ENCODE measurements at regions not wholly inside any gene's neighbourhood (a gene's known extent, or its start where the extent isn't known, plus 50 kb on each side); places are given as distances from the start of the nearest gene placed in this dataset.

DNA sequence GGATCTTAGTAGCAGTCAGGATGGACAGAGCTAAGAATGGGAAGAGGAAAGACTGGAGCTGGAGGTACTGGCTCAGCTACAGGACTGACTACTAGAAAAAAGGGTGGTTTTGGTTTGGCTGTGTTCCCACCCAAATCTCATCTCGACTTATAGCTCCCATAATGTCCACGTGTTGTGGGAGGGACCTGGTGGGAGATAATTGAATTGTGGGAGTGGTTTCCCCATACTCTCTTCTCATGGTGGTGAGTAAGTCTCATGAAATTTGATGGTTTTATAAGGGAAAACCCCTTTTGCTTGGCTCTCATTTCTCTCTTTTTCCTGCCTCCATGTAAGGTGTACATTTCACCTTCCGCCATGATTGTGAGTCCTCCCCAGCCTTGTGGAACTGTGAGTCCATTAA, 466.5 kb upstream of the DEPDC1 start:
- no peak for DNase-seq (ENCODE audit: low spot score)

DNA sequence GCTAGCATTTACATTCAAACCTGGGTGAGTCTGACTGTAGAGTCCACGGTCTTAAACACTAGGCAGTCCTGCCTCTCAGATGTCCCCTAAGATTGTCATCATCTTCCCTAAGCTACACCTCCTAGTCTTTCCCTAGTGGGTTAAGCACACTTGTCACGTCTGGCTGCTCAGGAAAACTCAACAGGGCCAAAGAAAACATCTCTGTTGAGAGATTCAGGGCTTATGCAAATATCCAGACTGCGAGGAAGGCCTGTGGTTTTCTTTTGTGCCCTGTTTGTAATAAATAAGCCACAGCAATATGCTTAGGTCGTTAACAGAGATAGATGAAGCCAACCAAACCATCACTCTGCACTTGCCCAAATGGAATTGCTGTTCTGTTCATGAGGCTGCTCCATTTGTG, 472.6 kb upstream of the DEPDC1 start:
- DNase-seq (ENCODE audit: low spot score): no peak

DNA sequence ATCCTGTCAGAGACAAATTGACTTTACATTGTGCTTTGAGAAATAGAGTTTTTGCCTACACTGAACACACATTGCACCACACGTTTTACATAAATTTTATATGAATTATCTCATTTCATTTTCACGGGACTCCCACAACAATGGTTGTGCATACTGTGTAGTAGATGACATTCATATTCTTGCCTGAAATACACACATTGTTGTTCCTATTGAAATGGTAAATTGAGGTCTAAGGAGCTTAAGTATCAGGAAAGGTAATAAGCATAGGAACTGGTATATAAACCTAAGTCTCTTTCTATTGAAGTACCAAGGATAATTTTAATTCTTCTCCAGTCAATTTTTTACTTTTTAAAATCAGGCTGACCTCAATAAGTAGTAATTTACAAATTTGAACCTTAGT, 473.7 kb upstream of the DEPDC1 start:
- DNase-seq (ENCODE audit: low spot score): no peak

DNA sequence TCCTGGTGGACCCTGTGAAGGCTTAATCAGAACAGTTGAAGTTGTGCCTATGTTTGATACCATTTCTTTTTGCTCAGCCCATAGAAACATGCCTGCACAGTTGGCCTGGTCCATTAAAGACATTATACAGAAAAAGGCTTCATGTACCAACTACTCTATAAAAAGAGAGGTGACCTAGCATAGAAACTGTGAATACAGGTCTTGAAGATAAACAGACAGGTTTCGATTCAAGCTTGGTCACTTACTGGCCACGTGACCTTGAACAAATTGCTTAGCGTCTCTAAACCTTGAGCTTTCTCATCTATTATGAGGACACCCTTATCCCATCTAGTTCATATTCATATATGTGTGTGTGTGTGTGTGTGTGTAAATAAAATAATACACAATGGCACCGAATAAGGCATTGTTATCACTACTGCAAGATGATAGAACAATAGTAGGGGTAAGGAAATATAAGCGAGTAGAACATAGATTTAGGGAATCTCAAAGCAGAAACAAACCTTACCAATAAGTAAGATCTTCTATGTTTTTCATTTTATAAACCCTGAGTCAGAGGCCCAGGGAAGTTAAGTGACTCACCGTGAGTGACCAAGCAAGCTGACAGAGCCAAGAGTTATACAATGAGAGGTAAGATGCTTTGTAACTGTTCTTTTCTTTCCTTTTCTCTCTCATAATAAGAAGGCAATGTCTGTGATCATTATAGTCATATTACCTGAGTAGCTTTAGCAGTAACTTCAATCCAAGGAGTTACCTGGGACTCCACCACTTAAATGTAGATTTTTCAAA, 476.8 kb upstream of the DEPDC1 start:
- DNase-seq (ENCODE audit: low spot score): peak; percentile 21

DNA sequence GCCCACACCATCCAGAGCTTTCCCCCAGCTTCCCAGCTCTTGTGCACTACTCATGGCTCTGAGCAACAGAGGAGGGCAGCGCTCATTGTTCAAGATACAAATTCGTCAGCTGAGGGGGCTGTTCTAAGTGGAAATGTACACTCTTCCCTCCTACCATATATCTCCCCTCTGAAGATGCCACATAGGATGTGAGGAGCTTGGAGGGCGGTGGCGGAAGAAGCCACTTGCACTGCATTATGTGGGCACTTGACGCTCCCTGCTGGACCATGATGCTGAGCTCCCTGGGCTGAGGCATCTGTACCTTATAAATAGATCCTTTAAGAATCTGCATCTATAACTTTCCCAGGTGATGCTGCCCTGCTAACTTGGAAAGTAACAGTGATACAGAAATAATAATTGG, 477.6 kb upstream of the DEPDC1 start:
- no peak for DNase-seq (ENCODE audit: low spot score)

DNA sequence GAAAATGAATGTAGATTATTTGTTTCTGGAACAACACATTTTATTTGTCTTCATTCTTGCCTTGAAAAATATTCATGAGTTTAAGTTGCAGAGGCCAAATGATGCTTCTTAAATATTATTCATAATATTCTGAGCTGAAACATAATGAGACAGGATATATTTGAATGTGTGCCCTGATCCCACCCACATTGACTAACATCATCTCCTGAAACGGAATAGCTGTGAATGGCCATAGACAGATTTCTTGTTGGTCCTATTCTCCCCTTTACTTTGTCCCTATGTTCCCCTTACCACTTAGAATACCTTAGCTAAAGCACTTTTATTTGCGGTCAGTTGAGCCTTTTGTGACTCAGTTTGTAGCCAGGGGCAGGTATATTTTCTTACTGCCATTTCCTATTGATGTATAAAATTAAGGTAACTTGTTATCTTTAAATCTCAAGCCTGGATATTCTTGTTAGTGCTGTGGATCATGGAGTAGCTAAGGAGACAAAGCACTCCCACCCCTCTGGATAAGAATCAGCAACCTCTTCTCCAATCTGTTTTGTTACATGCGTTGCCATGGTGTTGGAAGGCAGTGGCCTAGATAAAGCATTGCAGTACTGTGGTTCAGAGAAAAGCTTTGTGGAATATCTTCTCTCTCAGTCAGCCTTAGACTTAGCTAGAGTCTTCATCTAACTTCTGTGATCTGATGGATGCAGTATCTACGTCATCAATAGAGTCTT, 478.5 kb upstream of the DEPDC1 start:
- no peak for DNase-seq (ENCODE audit: low spot score)

DNA sequence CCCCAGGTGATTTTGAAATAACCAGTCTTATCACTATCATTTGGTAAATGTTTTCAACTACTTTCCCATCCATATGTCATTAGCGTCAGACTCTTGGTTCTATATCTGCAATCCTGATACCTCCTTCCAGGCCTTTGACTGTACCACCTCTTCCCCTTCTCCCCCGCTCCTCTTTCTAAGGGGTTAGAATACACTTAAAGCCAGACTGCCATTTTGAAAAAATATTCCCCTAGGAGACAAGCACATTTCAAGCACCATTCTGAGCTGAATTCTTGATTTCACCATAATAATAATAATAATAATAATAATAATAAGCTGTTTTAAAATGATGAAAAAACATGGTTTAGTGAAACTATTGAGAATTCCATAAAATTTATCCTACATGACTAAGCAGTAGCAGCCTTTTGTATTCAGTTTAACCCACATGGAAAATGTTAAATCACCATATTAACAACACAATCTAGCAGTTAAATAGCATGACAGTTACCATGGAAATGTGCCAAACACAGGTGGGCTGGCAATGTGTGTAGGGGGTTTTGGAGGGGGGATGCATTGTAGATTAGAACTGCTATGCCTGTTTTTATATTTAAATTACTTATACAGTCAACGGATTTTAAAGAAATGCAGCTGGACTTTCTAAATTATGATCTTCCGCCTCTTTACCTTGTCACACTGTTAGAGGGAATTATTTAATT, 480.2 kb upstream of the DEPDC1 start:
- DNase-seq (ENCODE audit: low spot score): no peak

DNA sequence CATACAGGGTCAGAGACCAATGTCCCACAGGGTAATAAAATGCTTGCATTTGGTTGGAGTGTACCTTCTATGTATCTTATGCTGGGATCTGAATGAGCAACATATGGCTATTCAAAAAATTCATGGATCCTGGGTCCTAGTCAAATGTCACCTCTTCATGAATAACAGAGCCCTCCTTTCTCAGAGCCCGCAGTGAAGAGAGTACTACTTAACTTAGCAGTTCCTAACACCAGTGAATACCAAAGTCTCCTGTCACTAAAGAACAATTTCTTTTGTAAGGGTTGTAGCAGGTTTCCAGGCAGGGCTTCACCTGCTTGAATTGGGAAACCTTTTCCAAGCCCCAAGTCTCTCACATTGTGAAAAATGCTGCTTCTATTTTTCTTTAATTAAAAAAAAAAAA, 483.0 kb upstream of the DEPDC1 start:
- no peak for DNase-seq (ENCODE audit: low spot score)

DNA sequence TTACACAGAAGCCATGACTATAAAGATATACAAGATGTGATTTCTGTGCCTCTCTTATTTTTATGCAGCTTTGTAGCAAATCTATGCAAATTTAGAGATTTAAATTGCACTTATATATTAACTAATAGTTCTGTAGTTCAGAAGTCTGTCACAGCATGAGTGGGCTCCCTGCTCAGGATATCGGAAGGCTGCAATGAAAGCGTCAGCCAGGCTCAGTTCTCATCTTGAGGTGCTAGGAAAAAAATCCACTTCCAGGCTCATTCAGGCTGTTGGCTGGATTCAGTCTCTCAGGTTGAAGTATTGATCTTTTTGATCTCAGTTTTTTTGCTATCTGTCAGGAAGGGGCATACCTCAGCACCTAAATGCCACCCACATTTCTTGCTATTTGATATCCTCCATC, 487.4 kb upstream of the DEPDC1 start:
- no peak for DNase-seq (ENCODE audit: low spot score)

DNA sequence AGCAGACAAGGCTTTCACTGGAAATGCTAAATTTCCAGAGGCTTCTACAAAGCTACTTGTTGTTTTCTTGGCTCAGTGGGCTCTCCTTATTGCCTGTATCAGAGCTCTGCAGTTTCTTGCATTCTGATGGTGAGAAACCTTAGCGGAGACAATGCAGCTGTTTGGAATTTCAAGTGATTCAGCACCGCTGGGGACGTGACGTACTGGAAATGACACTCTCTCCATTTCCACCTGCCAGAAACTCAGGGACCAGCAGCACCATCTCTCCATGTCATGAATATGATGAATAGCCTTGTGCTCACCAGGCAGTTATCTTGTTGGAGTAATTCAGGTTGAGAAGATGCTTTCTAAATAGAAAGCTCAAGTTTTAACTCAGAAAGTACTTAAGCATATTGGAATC, 497.2 kb upstream of the DEPDC1 start:
- DNase-seq (ENCODE audit: low spot score): no peak

DNA sequence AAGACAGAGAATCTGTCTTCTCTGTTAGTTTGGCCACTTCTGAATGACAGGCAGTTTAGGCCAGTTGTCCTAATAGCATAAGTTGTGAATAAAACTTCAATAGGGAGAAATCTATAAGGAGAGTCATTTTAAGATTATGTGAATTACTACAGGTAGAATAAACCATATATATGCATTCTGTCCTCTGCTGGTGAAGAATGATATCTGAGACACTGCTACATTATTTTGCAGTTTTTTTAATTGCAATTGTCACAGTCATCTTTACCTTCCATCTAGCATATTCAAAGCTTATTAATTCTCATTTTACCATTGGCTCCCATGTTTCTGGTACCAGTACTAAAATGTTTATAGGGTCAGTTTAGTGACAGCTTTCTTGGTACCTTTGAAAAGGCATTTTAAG, 519.6 kb upstream of the DEPDC1 start:
- DNase-seq (ENCODE audit: low spot score): no peak

DNA sequence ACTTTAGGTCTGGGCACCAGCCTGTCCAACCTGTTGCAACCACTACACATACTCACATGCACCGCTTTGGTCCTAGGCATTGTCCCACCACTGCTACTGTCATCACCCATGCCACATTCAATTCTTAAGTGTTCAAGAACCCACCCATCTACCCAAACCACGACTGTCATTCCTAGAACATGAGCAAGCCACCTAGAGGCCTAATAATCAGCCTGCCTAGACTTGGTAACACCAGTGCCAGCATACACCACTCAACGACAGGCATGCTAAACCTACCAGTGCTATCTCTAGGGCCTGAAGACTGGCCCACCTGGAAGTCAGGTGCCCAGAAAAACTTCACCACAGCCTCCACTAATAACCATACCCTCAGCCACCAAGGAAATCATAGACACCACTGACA, 532.8 kb upstream of the DEPDC1 start:
- no peak for DNase-seq (ENCODE audit: low spot score)

DNA sequence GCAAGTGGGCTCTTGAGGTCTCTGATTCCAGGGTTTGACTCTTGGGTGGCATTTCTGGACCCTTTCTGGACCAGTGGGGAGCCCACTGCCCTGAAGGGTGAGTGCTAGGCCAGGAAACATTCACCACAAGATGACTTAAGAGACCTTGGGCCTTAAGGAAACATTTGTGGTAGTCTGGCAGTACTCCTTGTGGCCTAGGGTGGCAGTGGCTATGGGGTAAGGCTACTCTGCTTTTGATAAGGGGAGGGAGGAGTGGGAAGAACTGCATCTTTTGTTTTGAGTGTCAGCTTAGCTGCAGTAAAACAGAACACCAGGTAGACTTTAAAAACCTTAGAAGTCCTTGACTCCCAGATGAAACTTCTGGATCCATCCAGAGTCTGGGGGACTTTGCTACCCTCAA, 529.3 kb upstream of the LRRC7 start:
- no peak for DNase-seq (ENCODE audit: low spot score)

DNA sequence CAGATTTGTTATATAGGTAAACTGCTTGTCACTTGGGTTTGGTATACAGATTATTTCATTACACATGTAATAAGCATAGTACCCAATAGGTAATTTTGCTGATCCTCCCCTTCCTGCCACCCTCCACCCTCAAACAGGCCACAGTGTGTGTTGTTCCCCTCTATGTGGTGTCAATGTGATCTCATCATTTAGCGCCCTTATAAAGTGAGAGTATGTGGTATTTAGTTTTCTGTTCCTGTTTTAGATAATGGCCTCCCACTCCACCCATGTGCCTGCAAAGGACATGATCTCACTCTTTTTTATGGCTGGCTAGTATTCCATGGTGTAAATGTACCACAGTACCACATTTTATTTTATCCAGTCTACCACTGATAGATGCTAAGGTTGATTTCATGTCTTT, 522.1 kb upstream of the LRRC7 start:
- no peak for DNase-seq (ENCODE audit: low spot score)

DNA sequence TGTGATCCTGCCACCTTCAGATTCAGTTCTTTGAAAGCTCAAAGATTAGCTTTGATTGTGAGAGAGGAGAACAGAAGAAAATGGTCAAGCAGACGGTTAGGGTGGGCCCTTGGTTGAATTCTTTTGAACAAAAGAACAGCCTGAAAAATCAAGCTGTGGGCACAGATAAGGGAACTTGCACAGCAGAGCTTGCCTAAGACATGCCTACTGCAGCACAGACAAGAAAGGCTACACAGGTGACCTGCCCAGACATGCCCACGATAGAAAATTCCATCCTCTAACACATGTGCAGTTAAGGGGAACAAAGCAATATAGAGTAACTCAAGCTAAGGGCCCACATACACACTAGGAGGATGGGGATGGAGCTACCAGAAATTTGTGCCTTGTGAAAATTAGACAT, 512.5 kb upstream of the LRRC7 start:
- DNase-seq (ENCODE audit: low spot score): no peak

DNA sequence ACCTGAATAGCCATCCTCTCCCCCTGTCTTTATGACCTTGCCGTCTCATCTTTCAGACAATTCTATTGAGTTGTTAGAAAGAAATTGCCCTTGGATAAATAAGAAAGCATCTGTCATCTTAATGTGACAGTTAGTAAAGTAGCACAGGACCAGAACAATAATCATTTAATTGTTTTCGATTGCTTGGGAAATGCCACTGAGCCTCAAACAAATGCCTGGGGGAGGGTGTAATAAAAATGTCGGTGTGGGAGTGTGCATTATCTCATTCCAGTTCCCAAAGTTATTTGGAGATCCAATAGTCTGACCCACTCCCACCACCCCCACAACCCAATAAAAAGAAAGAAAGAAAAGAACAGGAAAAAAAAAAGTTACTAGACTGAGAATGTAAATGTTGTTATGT, 509.3 kb upstream of the LRRC7 start:
- no peak for DNase-seq (ENCODE audit: low spot score)

DNA sequence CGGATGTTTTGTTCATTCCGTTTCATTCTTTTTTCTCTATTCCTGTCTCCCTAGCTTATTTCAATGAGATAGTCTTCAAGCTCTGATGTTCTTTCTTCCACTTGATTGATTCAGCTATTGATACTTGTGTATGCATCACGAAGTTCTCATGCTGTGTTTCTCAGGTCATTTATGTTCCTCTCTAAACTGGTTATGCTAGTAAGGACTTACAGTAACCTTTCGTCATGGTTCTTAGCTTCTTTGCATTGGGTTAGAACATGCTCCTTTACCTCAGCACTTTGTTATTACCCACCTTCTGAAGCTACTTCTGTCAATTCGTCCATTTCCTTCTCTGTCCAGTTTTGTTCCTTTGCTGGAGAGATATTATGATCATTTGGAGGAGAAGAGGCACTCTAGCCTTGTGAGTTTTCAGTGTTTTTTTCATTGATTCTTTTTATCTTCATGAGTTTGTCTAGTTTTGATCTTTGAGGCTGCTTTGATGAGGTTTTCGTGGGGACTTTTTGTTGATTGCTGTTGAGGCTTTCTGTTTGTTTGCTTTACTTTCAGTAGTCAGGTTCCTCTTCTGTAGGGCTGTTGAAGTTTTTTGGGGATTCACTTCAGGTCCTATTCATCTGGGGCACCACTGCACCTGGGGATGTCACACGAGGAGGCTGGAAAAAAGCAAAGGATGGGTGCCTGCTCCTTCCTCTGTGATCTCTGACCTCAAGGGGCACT, 496.9 kb upstream of the LRRC7 start:
- no peak for DNase-seq (ENCODE audit: low spot score)

DNA sequence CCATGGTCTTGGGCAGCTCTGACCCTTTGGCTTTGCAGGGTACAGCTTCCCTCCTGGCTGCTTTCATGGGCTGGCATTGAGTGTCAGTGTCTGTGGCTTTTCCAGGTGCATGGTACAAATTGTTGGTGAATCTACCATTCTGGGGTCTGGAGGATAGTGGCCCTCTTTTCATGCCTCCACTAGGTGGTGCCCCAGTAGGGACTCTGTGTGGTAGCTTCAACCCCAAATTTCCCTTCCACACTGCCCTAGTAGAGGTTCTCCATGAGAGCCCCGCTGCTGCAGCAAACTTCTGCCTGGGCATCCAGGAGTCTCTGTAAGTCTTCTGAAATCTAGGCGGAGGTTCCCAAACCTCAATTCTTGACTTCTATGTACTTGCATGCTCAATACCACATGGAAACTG, 494.5 kb upstream of the LRRC7 start:
- DNase-seq (ENCODE audit: low spot score): no peak

DNA sequence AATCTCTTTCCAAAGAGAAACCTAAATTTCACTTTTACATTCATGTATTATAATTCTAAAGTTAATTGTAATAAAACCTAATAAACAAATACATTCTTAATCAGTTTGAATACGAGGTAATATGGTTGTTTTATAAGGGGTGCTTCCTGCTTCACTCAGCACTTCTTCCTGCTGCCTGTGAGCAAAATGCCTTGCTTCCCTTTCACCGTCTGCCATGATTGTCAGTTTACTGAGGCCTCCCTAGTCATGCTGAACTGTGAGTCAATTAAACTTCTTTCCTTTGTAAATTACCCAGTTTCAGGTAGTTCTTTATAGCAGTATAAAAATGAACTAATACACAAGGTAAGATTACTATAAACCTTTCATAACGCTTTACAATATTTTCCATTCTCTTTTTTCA, 491.1 kb upstream of the LRRC7 start:
- DNase-seq (ENCODE audit: low spot score): no peak

DNA sequence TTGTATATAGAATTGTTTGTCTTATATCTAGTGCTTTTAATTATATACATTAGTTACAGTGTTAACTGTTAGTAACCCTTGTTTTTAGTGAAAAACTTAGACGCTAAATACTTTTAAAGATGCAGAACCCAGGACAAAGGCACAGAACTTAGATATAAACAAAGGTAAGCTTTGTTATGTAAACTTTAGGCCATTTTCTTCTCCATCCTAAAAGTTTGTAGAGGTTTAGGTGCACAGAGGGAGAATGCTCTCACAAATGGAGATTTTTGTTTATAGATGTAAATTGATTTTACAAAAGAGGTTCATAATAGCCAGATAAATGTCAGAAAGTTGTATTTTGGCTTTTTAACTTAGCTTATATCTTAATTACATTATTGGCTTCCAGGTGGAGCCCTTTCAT, 490.5 kb upstream of the LRRC7 start:
- DNase-seq (ENCODE audit: low spot score): no peak

DNA sequence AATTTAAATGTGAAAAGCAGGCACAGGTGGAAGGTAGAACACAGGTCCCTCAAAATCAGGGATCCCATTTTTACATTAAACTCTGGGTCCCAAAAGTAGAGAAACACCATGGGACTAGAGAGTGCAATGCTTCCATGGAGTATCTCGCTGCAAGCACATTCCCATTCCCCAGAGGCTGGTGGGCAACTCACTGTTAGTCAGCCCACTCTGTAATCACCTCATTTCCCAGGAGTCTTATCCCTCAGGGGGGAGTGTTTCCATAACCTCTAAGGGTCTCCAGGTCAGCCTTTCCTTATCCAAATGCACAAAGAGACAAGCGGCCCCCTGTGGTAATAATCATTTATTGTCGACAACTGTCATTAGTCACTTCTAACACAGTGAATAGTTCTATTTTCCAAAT, 490.1 kb upstream of the LRRC7 start:
- DNase-seq (ENCODE audit: low spot score): no peak

DNA sequence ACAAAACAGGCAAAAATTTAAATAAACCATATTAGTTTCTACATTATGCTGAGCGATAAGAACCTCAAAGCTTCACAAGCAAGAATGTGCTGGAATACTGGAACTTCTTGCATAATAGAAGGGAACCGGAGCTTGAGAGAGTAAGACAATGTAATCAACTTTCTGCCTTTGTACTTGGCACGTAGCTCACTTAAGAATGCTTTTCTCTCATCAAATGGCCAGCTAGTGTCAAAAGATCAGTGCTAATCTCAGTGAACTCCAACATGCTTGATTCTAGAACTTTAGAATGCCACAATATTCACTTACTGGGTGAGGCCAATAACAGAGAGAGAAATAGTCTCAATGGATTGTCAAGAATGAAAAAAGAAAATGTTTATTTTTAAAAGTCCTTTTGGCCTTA, 486.1 kb upstream of the LRRC7 start:
- DNase-seq (ENCODE audit: low spot score): no peak

DNA sequence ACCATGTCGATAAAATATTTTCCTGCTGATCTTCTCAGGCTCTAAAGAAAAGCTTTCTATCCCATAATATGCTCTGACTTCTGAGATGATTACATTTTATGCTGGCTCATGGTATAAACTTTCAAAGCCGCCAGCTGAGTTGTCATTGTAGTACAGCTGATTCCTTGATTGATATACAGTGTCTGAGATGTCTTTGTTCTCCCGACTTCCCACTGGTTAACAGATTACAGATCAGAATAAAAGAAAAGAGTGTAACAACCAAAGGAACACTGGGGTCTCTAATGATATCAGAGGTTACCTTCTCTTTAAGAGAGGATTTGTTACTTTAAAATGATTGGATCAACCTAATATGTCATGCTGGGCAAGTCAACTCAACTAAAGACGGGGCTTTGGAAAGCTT, 485.4 kb upstream of the LRRC7 start:
- DNase-seq (ENCODE audit: low spot score): no peak

All from AG20443 (cell line).